WTC11 (cell line): ENCODE measurements at regions not wholly inside any gene's neighbourhood (a gene's known extent, or its start where the extent isn't known, plus 50 kb on each side); places are given as distances from the start of the nearest gene placed in this dataset.

ENCODE experiments used
- CBFB ChIP-seq: sonication (generic); formaldehyde crosslinking; IDR thresholded peaks from 2 replicates; pipeline ENCODE4 v1.8.1; 2022; ENCODE audit warnings: mild to moderate bottlenecking, low read depth, missing genetic modification reagents
- CREB1 ChIP-seq: sonication (generic); formaldehyde crosslinking; IDR thresholded peaks from 2 replicates; pipeline ENCODE4 v1.8.0; 2023; ENCODE audit warnings: mild to moderate bottlenecking, missing genetic modification reagents
- CTCF ChIP-seq: fragments of 200-600 bp; IDR thresholded peaks from 2 replicates; pipeline ENCODE4 v1.8.0; 2022; ENCODE audit warnings: antibody characterized with exemption
- ERG ChIP-seq: fragments of 250-450 bp; sonication (Bioruptor Pico); IDR thresholded peaks from 2 replicates; pipeline ENCODE4 v1.8.0; 2021; ENCODE audit warnings: mild to moderate bottlenecking
- ESRRA ChIP-seq: sonication (generic); formaldehyde crosslinking; IDR thresholded peaks from 2 replicates; pipeline ENCODE4 v1.8.1; 2022; ENCODE audit warnings: mild to moderate bottlenecking, missing genetic modification reagents, borderline replicate concordance
- FOXP1 ChIP-seq: sonication (generic); formaldehyde crosslinking; IDR thresholded peaks from 2 replicates; pipeline ENCODE4 v1.8.0; 2022; ENCODE audit warnings: missing genetic modification reagents, mild to moderate bottlenecking, moderate library complexity, borderline replicate concordance
- JUN ChIP-seq: sonication (generic); formaldehyde crosslinking; IDR thresholded peaks from 2 replicates; pipeline ENCODE4 v1.8.0; 2023; ENCODE audit warnings: mild to moderate bottlenecking, missing genetic modification reagents
- NR2C2 ChIP-seq: sonication (generic); formaldehyde crosslinking; IDR thresholded peaks from 2 replicates; pipeline ENCODE4 v1.8.0; 2022; ENCODE audit warnings: mild to moderate bottlenecking, missing genetic modification reagents
- SP1 ChIP-seq: sonication (generic); formaldehyde crosslinking; conservative IDR thresholded peaks from 2 replicates; pipeline ENCODE4 v1.8.1; 2022; ENCODE audit warnings: missing genetic modification reagents
- USF2 ChIP-seq: sonication (generic); formaldehyde crosslinking; IDR thresholded peaks from 2 replicates; pipeline ENCODE4 v1.8.1; 2023; ENCODE audit warnings: mild to moderate bottlenecking, missing genetic modification reagents, moderate library complexity
- ZNF219 ChIP-seq: sonication (generic); formaldehyde crosslinking; IDR thresholded peaks from 2 replicates; pipeline ENCODE4 v1.8.0; 2023; ENCODE audit warnings: missing genetic modification reagents, mild to moderate bottlenecking, borderline replicate concordance
- ZNF317 ChIP-seq: sonication (generic); formaldehyde crosslinking; IDR thresholded peaks from 2 replicates; pipeline ENCODE4 v1.8.1; 2023; ENCODE audit warnings: low read depth, mild to moderate bottlenecking, moderate library complexity, missing genetic modification reagents, borderline replicate concordance
- ZNF425 ChIP-seq: fragments of 250-450 bp; sonication (Bioruptor Pico); conservative IDR thresholded peaks from 2 replicates; pipeline ENCODE4 v1.9.0; 2021; ENCODE audit warnings: mild to moderate bottlenecking

GRCh38 chr12:114780746-114781399 lies 96.9 kb upstream of the TBX3 start:
- TF ChIP-seq CBFB (CRISPR knock-in tag) = no peak
- no peak for TF ChIP-seq CREB1
- TF ChIP-seq CTCF = no peak
- TF ChIP-seq SP1 (CRISPR knock-in tag) = no peak
- no peak for TF ChIP-seq ZNF425 (CRISPR knock-in tag)
- no peak for TF ChIP-seq USF2 (CRISPR knock-in tag)
- no peak for TF ChIP-seq ESRRA
- TF ChIP-seq ERG = no peak
- TF ChIP-seq NR2C2 (CRISPR knock-in tag) = no peak
- TF ChIP-seq JUN (CRISPR knock-in tag) = no peak
- no peak for TF ChIP-seq FOXP1
- no peak for TF ChIP-seq ZNF317
- TF ChIP-seq ZNF219 (CRISPR knock-in tag) = no peak
